SU-DHL-6 (cell line): ENCODE measurements at regions not wholly inside any gene's neighbourhood (a gene's known extent, or its start where the extent isn't known, plus 50 kb on each side); places are given as distances from the start of the nearest gene placed in this dataset.

Experiments used
- CTCF ChIP-seq: fragments of 200-600 bp; sonication (generic); IDR thresholded peaks from one replicate; pipeline ENCODE4 v1.5.1; 2017; ENCODE audit warnings: antibody characterized with exemption, mild to moderate bottlenecking, low read length, moderate library complexity; ENCODE audit not compliant: insufficient read depth, poor library complexity, severe bottlenecking
- EZH2phosphoT487 ChIP-seq: fragments of 200-600 bp; sonication (generic), shearing (Covaris generic); conservative IDR thresholded peaks from 2 replicates; pipeline ENCODE4 v1.6.1; 2018; ENCODE audit warnings: mild to moderate bottlenecking, antibody characterized with exemption, low read length, moderate library complexity, mixed read lengths

- TF ChIP-seq CTCF (no peak), EZH2phosphoT487 (no peak)
Observed at GRCh38 chr5:28369418-28369817, 1331.0 kb upstream of the CDH9 start.
